ENCODE measurements at regions not wholly inside any gene's neighbourhood (a gene's known extent, or its start where the extent isn't known, plus 50 kb on each side); places are given as distances from the start of the nearest gene placed in this dataset.

GRCh38 chr14:97723351-97723750 is 926.2 kb downstream of the VRK1 start:
- TF ChIP-seq SPI1 (IDR thresholded peaks at IDR 0.05; ENCODE audit: borderline replicate concordance, low read depth), result no peak
- no peak for TF ChIP-seq POLR2AphosphoS5 (IDR thresholded peaks at IDR 0.05; ENCODE audit: low read depth)
- TF ChIP-seq CTCF (IDR thresholded peaks at IDR 0.05; ENCODE audit: insufficient read depth, low read length), result no peak
- TF ChIP-seq GABPA (IDR thresholded peaks at IDR 0.05; ENCODE audit: low read depth), result no peak
- no peak for TF ChIP-seq REST (IDR thresholded peaks at IDR 0.05; ENCODE audit: insufficient replicate concordance, low read depth)
- H3K27ac ChIP-seq (replicated peaks), result no peak overlapping the region
- H3K4me3 ChIP-seq (replicated peaks; ENCODE audit: insufficient read depth, low read length), result no peak overlapping the region

GRCh38 chr14:97723819-97724218 is 926.6 kb downstream of the VRK1 start:
- no peak for DNase-seq (ENCODE audit: low read depth in 1 of 2, low spot score in 1 of 2)
- no peak overlapping the region for H3K27ac ChIP-seq (replicated peaks)
- H3K4me3 ChIP-seq (replicated peaks; ENCODE audit: insufficient read depth, low read length), result no peak overlapping the region
- TF ChIP-seq REST (IDR thresholded peaks at IDR 0.05; ENCODE audit: insufficient replicate concordance, low read depth) (no peak), SPI1 (IDR thresholded peaks at IDR 0.05; ENCODE audit: borderline replicate concordance, low read depth) (no peak), CTCF (IDR thresholded peaks at IDR 0.05; ENCODE audit: insufficient read depth, low read length) (no peak), POLR2AphosphoS5 (IDR thresholded peaks at IDR 0.05; ENCODE audit: low read depth) (no peak)
- H3K27me3 ChIP-seq (ENCODE audit: insufficient read depth, poor library complexity, severe bottlenecking), result no peaks in the 10 kb centered on the region

More at GRCh38 chr14:97723351-97723750, 926.2 kb downstream of the VRK1 start:
- no peaks in the 10 kb centered on the region for H3K27me3 ChIP-seq (ENCODE audit: insufficient read depth, poor library complexity, severe bottlenecking)
- DNase-seq (ENCODE audit: low read depth in 1 of 2, low spot score in 1 of 2), result no peak

- H3K4me3 ChIP-seq (replicated peaks; ENCODE audit: insufficient read depth, low read length), result no peak overlapping the region
- DNase-seq (ENCODE audit: low read depth in 1 of 2, low spot score in 1 of 2), result no peak
- H3K27ac ChIP-seq (replicated peaks), result no peak overlapping the region
- TF ChIP-seq CTCF (IDR thresholded peaks at IDR 0.05; ENCODE audit: insufficient read depth, low read length), result no peak
- no peak for TF ChIP-seq SPI1 (IDR thresholded peaks at IDR 0.05; ENCODE audit: borderline replicate concordance, low read depth)
- TF ChIP-seq POLR2AphosphoS5 (IDR thresholded peaks at IDR 0.05; ENCODE audit: low read depth), result no peak
- TF ChIP-seq REST (IDR thresholded peaks at IDR 0.05; ENCODE audit: insufficient replicate concordance, low read depth), result no peak
- TF ChIP-seq GABPA (IDR thresholded peaks at IDR 0.05; ENCODE audit: low read depth), result no peak
- no peaks in the 10 kb centered on the region for H3K27me3 ChIP-seq (ENCODE audit: insufficient read depth, poor library complexity, severe bottlenecking)
These were observed 927.1 kb downstream of the VRK1 start for GRCh38 chr14:97724265-97724731.
